HepG2 (cell line): ENCODE measurements at regions not wholly inside any gene's neighbourhood (a gene's known extent, or its start where the extent isn't known, plus 50 kb on each side); places are given as distances from the start of the nearest gene placed in this dataset.

Experiments
- FOXA1 ChIP-seq, 2 experiments: fragments of 450-650 bp in 1 of 2; sonication (generic) in 1 of 2; formaldehyde crosslinking in 1 of 2; IDR thresholded peaks; 2 replicates each; pipeline versions ENCODE4 v1.4.0 to v1.6.1; 2016 to 2020; ENCODE audit warnings: missing genetic modification reagents in 1 of 2
- HBP1 ChIP-seq: IDR thresholded peaks from 2 replicates; pipeline ENCODE4 v1.6.1; 2016; ENCODE audit warnings: low read depth, control low read depth
- HNF4G ChIP-seq, 2 experiments: sonication (generic) in 1 of 2; formaldehyde crosslinking in 1 of 2; IDR thresholded peaks; 2 replicates each; pipeline versions ENCODE4 v1.4.0 to v1.6.1; 2011 to 2020; ENCODE audit warnings: borderline replicate concordance in 2 of 2, low read depth in 2 of 2, mild to moderate bottlenecking in 2 of 2, low read length in 1 of 2, missing genetic modification reagents in 1 of 2, moderate library complexity in 1 of 2
- IRF1 ChIP-seq: sonication (generic); formaldehyde crosslinking; IDR thresholded peaks from 2 replicates; pipeline ENCODE4 v1.4.0; 2020; ENCODE audit warnings: low read depth, mild to moderate bottlenecking, missing genetic modification reagents
- KMT2B ChIP-seq: IDR thresholded peaks from 2 replicates; pipeline ENCODE4 v1.6.1; 2016; ENCODE audit warnings: missing genetic modification reagents, missing compliant biosample characterization
- PAXIP1 ChIP-seq: sonication (generic); formaldehyde crosslinking; conservative IDR thresholded peaks from 2 replicates; pipeline ENCODE4 v1.4.0; 2020; ENCODE audit warnings: mild to moderate bottlenecking, missing genetic modification reagents, moderate library complexity
- RAD51 ChIP-seq: fragments of 450-650 bp; IDR thresholded peaks from 2 replicates; pipeline ENCODE4 v1.6.1; 2016; ENCODE audit warnings: borderline replicate concordance
- SMAD1 ChIP-seq: sonication (generic); formaldehyde crosslinking; IDR thresholded peaks from 2 replicates; pipeline ENCODE4 v1.4.0; 2020; ENCODE audit warnings: missing genetic modification reagents, low read depth, mild to moderate bottlenecking, borderline replicate concordance
- TCF7 ChIP-seq: sonication (generic); IDR thresholded peaks from 2 replicates; pipeline ENCODE4 v1.6.1; 2016; ENCODE audit warnings: antibody characterized with exemption, low read depth
- ZBTB10 ChIP-seq: sonication (generic); formaldehyde crosslinking; IDR thresholded peaks from 2 replicates; pipeline ENCODE4 v1.4.0; 2020; ENCODE audit warnings: missing genetic modification reagents, borderline replicate concordance
- ZBTB39 ChIP-seq: sonication (generic); formaldehyde crosslinking; IDR thresholded peaks from 2 replicates; pipeline ENCODE4 v1.5.0; 2020; ENCODE audit warnings: missing genetic modification reagents
- ZBTB49 ChIP-seq: sonication (generic); formaldehyde crosslinking; IDR thresholded peaks from 2 replicates; pipeline ENCODE4 v1.4.0; 2020; ENCODE audit warnings: missing genetic modification reagents, borderline replicate concordance

GRCh38 chr3:56989169-56989976 is 71.1 kb upstream of the SPATA12 start (continued):
- TF ChIP-seq RAD51 (no peak), HBP1 (CRISPR knock-in tag) (no peak), SMAD1 (CRISPR knock-in tag) (no peak), PAXIP1 (CRISPR knock-in tag) (peak; percentile 65), HNF4G (IDR thresholded peaks at IDR 0.05; ENCODE audit: borderline replicate concordance, low read depth, low read length) (no peak), HNF4G (CRISPR knock-in tag; IDR thresholded peaks at IDR 0.05; ENCODE audit: borderline replicate concordance, low read depth) (no peak), ZBTB39 (CRISPR knock-in tag) (no peak), ZBTB49 (CRISPR knock-in tag) (no peak), FOXA1 (IDR thresholded peaks at IDR 0.05) (no peak), FOXA1 (CRISPR knock-in tag; IDR thresholded peaks at IDR 0.05) (peak; percentile 86), KMT2B (CRISPR knock-in tag) (no peak), TCF7 (peak; percentile 94), IRF1 (CRISPR knock-in tag) (no peak), ZBTB10 (CRISPR knock-in tag) (no peak)
